ENCODE measurements at regions not wholly inside any gene's neighbourhood (a gene's known extent, or its start where the extent isn't known, plus 50 kb on each side); places are given as distances from the start of the nearest gene placed in this dataset.

- TF ChIP-seq MAZ (IDR thresholded peaks at IDR 0.05; ENCODE audit: borderline replicate concordance, low read depth, low read length) = no peak
- TF ChIP-seq MAZ (CRISPR knock-in tag; IDR thresholded peaks at IDR 0.05; ENCODE audit: low read depth) = 0 out of 2 replicates have a peak, but pooled peaks have one; percentile 26
- TF ChIP-seq PHF5A (CRISPR knock-in tag; IDR thresholded peaks at IDR 0.05; ENCODE audit: low read depth, unreplicated experiment) = no peak
- no peak for TF ChIP-seq SOX6 (IDR thresholded peaks at IDR 0.05)
- TF ChIP-seq SOX6 (CRISPR knock-in tag; IDR thresholded peaks at IDR 0.05) = 0 out of 2 replicates have a peak, but pooled peaks have one; percentile 10
- no peak for TF ChIP-seq CBX2 (IDR thresholded peaks at IDR 0.05; ENCODE audit: low read depth, low read length)
- no peak for TF ChIP-seq CBX2 (CRISPR knock-in tag; IDR thresholded peaks at IDR 0.05; ENCODE audit: low read depth)
- TF ChIP-seq KDM1A (CRISPR knock-in tag; IDR thresholded peaks at IDR 0.05) = no peak
- TF ChIP-seq KLF16 (CRISPR knock-in tag; IDR thresholded peaks at IDR 0.05) = 0 out of 4 replicates have a peak, but pooled peaks of 1 of the 2 experiments have one; percentile 31
- no peak for TF ChIP-seq ZNF281 (CRISPR knock-in tag; IDR thresholded peaks at IDR 0.05; ENCODE audit: borderline replicate concordance)
- TF ChIP-seq SMAD3 (CRISPR knock-in tag; IDR thresholded peaks at IDR 0.05) = 0 out of 2 replicates have a peak, but pooled peaks have one; percentile 47
- no peak for TF ChIP-seq FOXO1 (CRISPR knock-in tag; IDR thresholded peaks at IDR 0.05)
- 0 out of 2 replicates have a peak, but pooled peaks have one; percentile 20 for TF ChIP-seq HOXA5 (CRISPR knock-in tag; IDR thresholded peaks at IDR 0.05)
These were observed 223.7 kb downstream of the CYP26B1 start (continued) for GRCh38 chr2:71923887-71924533.

Measured in HepG2 (cell line).